ENCODE measurements at regions not wholly inside any gene's neighbourhood (a gene's known extent, or its start where the extent isn't known, plus 50 kb on each side); places are given as distances from the start of the nearest gene placed in this dataset.
"Not testable (repeated sequence)": the region's sequence is repeated elsewhere in the genome, so short reads cannot be mapped to it uniquely, and the experiment has no call there.

GRCh38 chr7:16266877-16267276 is 154.5 kb downstream of the CRPPA start:
- DNase-seq (ENCODE audit: low read depth, low spot score), result no peak

- not testable (repeated sequence) for DNase-seq (ENCODE audit: low read depth, low spot score)
Observed at GRCh38 chr7:16266470-16266869, 154.9 kb downstream of the CRPPA start.

GRCh38 chr7:16265863-16266458 is 155.4 kb downstream of the CRPPA start:
- no peak for DNase-seq (ENCODE audit: low read depth, low spot score)

- DNase-seq (ENCODE audit: low read depth, low spot score), result no peak
Observed at GRCh38 chr7:16264823-16265804, 156.2 kb downstream of the CRPPA start.

- no peak for DNase-seq (ENCODE audit: low read depth, low spot score)
Observed at GRCh38 chr7:16264036-16264819, 157.1 kb downstream of the CRPPA start.

DNA sequence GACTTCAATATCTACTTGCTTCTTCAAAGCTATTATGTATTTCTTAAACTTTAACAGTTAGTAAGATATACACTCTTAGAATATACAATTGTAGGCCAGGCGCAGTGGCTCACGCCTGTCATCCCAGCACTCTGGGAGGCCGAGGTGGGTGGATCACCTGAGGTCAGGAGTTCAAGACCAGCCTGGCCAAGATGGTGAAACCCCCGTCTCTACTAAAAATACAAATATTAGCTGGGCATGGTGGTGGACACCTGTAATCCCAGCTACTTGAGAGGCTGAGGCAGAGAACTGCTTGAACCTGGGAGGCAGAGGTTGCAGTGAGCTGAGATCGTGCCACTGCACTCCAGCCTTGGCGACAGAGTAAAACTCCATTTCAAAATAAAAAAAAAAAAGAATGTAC is 158.0 kb downstream of the CRPPA start:
- not testable (repeated sequence) for DNase-seq (ENCODE audit: low read depth, low spot score)

DNA sequence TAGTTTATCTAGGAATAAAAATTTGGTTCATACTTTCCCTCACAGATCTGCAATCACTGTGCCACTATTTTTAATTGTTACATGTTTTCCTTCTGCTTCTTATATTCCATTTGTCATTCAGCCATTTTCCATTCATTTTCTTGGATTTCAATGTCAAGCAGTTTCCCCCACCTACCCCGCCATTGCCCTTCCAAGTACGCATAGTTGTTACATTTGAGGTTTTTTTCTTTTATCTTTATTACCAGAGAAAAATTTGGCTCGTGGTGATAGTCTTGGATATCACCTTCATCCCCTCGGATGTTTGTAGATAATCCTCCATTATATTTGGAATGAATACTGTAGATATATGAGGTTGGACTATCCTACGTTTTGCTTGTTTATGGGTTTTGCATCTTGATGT is 159.7 kb downstream of the CRPPA start:
- no peak for DNase-seq (ENCODE audit: low read depth, low spot score)

GRCh38 chr7:16261100-16261499 is 160.2 kb downstream of the CRPPA start:
- no peak for DNase-seq (ENCODE audit: low read depth, low spot score)

GRCh38 chr7:16260236-16260728 is 161.1 kb downstream of the CRPPA start:
- no peak for DNase-seq (ENCODE audit: low read depth, low spot score)

- DNase-seq (ENCODE audit: low read depth, low spot score), result not testable (repeated sequence)
Observed at GRCh38 chr7:16256419-16256818, 164.9 kb downstream of the CRPPA start.

DNA sequence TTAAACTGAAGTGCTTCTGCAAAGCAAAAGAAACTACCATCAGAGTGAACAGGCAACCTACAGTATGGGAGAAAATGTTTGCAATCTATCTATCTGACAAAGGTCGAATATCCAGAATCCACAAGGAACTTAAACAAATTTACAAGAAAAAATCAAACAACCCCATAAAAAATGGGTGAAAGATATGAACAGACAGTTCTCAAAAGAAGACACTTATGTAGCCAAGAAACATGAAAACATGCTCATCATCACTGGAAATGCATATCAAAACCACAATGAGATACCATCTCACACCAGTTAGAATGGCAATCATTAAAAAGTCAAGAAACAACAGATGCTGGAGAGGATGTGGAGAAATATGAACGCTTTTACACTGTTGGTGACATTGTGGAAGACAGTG is 165.4 kb downstream of the CRPPA start:
- DNase-seq (ENCODE audit: low read depth, low spot score), result not testable (repeated sequence)

- DNase-seq (ENCODE audit: low read depth, low spot score), result not testable (repeated sequence)
Observed at GRCh38 chr7:16250655-16251054, 170.7 kb downstream of the CRPPA start.

- not testable (repeated sequence) for DNase-seq (ENCODE audit: low read depth, low spot score)
Observed at GRCh38 chr7:16249204-16249603, 172.1 kb downstream of the CRPPA start.

DNA sequence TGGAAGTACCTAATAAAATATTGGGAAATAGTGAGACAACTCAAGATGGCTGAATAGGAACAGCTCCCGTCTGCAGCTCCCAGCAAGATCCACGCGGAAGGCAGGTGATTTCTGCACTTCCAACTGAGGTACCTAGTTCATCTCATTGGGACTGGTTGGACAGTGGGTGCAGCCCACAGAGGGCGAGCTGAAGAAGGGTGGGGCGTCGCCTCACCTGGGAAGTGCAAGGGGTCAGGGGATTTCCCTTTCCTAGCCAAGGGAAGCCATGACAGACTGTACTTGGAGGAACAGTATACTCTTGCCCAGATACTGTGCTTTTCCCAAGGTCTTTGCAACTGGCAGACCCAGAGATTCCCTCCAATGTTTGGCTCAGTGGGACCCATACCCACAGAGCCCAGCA is 172.8 kb downstream of the CRPPA start:
- DNase-seq (ENCODE audit: low read depth, low spot score), result not testable (repeated sequence)

GRCh38 chr7:16244469-16244868 is 176.9 kb downstream of the CRPPA start:
- no peak for DNase-seq (ENCODE audit: low read depth, low spot score)

DNA sequence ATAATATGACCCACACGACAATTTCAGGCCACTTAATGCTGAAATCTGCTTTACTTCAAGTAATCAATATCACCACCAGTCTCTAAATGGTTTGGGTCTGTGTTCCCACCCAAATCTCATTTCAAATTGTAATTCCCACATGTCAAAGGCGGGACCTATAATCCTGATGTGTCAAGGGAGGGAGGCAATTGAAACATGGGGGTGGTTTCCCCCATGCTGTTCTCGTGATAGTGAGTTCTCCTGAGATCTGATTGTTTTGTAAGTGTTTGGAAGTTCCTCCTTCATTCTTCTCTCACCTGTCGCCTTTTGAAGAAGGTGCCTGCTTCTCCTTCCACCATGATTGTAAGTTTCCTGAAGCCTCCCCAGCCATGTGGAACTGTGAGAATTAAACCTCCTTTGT is 178.4 kb downstream of the CRPPA start:
- DNase-seq (ENCODE audit: low read depth, low spot score), result no peak

- no peak for DNase-seq (ENCODE audit: low read depth, low spot score)
Observed at GRCh38 chr7:16241017-16241416, 180.3 kb downstream of the CRPPA start.

DNA sequence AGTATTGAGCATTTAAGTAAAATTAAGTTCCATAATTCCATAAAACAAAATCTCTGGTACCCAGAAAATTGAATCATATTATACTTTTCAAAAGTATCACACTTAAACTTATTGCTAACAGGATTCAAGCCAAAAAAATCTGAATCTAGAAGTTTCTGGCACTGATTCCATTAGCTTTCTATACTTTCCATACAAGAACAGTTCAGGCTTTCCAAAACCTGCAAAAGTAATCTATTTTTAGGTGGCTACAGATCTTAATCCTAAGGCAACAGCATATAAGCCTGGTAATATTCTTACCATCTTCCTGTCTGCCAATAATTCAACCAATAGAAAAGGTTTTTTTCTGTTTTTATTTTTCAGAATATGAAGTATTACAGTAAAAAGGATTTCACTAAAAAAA is 185.0 kb downstream of the CRPPA start:
- DNase-seq (ENCODE audit: low read depth, low spot score), result no peak

- no peak for DNase-seq (ENCODE audit: low read depth, low spot score)
Observed at GRCh38 chr7:16235147-16236114, 185.9 kb downstream of the CRPPA start.

DNA sequence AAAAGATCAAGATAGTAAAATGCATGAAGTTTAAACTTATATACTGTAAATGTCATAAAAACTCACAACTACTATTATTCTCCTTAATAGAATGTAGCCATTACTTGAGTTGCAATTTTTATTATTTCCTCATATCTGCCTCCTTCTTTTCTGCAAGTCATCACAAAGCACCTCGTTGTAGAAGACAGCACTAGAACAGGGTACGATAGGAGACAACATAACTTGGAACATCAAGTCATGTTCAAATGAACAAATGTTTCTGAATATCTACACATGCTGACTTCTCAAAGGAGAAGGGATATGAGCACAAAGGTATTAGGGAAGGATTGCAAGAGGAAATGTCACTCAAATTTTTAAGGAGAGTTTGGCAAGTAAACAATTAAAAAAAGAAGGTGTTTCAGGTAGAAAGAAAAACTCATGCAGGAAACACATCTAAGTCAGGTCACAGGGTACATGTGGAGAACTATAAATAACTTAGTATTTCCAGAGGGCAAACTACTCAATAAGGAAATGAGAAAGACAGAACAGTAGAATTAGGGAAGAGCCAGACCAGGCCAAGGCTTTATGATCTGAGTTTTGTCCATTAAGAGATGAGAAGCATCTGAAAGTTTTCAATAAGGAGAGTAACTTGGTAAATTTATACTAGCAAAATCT is 186.7 kb downstream of the CRPPA start:
- DNase-seq (ENCODE audit: low read depth, low spot score), result no peak

Data from astrocyte of the hippocampus (primary cell).